AG09309 (cell line): ENCODE measurements at regions not wholly inside any gene's neighbourhood (a gene's known extent, or its start where the extent isn't known, plus 50 kb on each side); places are given as distances from the start of the nearest gene placed in this dataset.

Source experiments
- DNase-seq: peaks from one replicate; pipeline ENCODE4 v3.0.0-alpha.2; 2010; ENCODE audit warnings: low read depth
- H3K4me3 ChIP-seq: 2 replicates; pipeline ENCODE4 v1.5.1; 2011; ENCODE audit warnings: mild to moderate bottlenecking, low read depth, low read length, moderate library complexity; ENCODE audit not compliant: control insufficient read depth
- TF ChIP-seq, protein P1 (sequence below): IDR thresholded peaks from 2 replicates; pipeline ENCODE4 v1.5.1; 2011; ENCODE audit warnings: mild to moderate bottlenecking, low read depth, low read length, inconsistent platforms; ENCODE audit not compliant: insufficient read depth, control insufficient read depth; ENCODE audit errors: missing control alignments

GRCh38 chr6:134550604-134551003 lies 232.7 kb upstream of the SGK1 start:
- TF ChIP-seq, protein P1, sequence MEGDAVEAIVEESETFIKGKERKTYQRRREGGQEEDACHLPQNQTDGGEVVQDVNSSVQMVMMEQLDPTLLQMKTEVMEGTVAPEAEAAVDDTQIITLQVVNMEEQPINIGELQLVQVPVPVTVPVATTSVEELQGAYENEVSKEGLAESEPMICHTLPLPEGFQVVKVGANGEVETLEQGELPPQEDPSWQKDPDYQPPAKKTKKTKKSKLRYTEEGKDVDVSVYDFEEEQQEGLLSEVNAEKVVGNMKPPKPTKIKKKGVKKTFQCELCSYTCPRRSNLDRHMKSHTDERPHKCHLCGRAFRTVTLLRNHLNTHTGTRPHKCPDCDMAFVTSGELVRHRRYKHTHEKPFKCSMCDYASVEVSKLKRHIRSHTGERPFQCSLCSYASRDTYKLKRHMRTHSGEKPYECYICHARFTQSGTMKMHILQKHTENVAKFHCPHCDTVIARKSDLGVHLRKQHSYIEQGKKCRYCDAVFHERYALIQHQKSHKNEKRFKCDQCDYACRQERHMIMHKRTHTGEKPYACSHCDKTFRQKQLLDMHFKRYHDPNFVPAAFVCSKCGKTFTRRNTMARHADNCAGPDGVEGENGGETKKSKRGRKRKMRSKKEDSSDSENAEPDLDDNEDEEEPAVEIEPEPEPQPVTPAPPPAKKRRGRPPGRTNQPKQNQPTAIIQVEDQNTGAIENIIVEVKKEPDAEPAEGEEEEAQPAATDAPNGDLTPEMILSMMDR = no peak
- no peak overlapping the region for H3K4me3 ChIP-seq
- DNase-seq = no peak

- H3K4me3 ChIP-seq = no peak overlapping the region
- DNase-seq = no peak
- TF ChIP-seq, protein P1 = no peak
Measured at GRCh38 chr6:134549854-134550253, 231.9 kb upstream of the SGK1 start.

DNA sequence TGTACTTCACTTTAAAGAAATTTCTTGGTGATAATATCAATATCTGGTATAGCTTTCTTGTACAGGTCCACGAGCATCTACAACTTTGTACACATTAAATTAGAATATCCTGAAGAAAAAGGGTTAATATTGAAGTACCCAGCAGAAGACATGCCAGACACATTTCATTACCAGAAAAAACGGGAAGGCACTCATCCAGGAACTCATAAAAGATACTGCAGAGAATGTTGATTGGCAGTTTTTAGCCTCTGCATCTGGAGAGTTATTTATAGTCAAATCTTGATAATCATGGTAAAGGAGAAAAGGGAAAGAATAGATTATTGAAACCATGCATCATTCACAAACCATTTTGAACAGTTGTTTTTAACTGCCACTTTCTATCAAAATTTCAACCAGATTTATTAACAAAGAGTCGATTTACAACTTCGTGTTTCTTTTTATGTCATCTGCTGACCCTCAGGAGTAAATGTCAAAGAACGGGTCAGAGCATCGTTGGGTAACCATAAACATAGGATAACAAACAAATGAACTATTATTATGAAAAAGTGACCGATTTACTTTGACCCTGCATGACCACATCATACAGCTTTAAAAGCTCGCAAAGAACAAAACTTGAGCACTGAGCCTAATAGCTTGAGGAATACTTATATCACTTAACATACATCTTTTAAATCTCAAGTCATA lies 229.2 kb upstream of the SGK1 start:
- no peak overlapping the region for H3K4me3 ChIP-seq
- DNase-seq = no peak
- TF ChIP-seq, protein P1 = no peak

DNA sequence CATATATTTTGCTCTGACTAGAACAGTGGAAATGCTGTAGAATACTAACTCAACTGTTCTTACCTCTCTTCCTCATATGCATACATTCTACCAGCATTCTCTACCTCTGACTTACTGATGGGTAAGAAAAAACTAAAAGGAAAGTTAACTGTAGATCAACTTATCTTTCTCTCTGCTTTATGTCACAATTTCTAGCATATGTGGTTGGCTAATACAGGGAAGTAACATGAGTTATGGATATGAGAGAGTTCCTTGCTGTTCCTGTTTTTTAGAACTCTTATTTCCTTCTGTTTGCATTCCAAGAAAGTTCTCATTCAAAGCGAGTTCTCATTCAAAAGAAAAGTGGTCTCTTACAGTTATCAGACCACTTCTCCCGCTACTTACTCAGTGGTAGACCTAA lies 226.8 kb upstream of the SGK1 start:
- H3K4me3 ChIP-seq = no peak overlapping the region
- TF ChIP-seq, protein P1 = no peak
- DNase-seq = no peak

- no peak for DNase-seq
- TF ChIP-seq, protein P1 = no peak
- no peak overlapping the region for H3K4me3 ChIP-seq
Measured at GRCh38 chr6:134543128-134543527, 225.2 kb upstream of the SGK1 start.

DNA sequence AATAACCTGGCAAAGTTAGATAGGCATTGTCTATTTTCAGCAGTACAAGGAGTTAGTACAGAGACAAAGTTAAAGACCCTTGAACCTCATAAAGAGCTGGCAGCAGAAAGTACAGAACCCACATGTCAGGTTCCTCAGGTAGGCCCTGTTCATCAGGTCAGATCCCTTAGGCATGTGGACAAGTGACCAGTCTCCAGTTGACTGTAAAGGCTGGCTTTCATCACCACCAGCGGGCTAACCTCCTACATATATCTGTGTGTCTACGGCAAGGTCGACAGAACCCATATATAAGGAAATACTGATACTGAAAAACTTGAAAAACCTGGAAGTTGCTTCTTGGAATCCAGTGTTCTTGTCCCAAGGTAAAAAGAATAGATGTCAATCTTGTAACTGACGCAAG lies 223.1 kb upstream of the SGK1 start:
- no peak for DNase-seq
- TF ChIP-seq, protein P1 = no peak

More for the DNA sequence above, 223.1 kb upstream of the SGK1 start:
- no peak overlapping the region for H3K4me3 ChIP-seq
